HL-60 (cell line): ENCODE measurements at regions not wholly inside any gene's neighbourhood (a gene's known extent, or its start where the extent isn't known, plus 50 kb on each side); places are given as distances from the start of the nearest gene placed in this dataset.

ENCODE experiments used
- DNase-seq, 2 experiments: peaks; one replicate each; pipeline ENCODE4 v3.0.0-alpha.2; 2010 to 2020; ENCODE audit warnings: low read depth in 1 of 2, low spot score in 1 of 2
- H3K27ac ChIP-seq: fragments of 250-450 bp; sonication (Bioruptor Pico); replicated peaks from 2 replicates; pipeline ENCODE4 v1.5.1; 2020; ENCODE audit warnings: mild to moderate bottlenecking, moderate library complexity
- H3K27me3 ChIP-seq: fragments of 250-450 bp; sonication (Bioruptor Pico); 2 replicates; pipeline ENCODE4 v1.5.1; 2021; ENCODE audit warnings: mild to moderate bottlenecking, moderate library complexity; ENCODE audit not compliant: insufficient read depth, poor library complexity, severe bottlenecking
- H3K4me3 ChIP-seq: replicated peaks from 2 replicates; pipeline ENCODE4 v1.5.1; 2011; ENCODE audit warnings: mild to moderate bottlenecking, control low read depth, low read length; ENCODE audit not compliant: insufficient read depth
- GABPA ChIP-seq: IDR thresholded peaks from 2 replicates; pipeline ENCODE4 v1.6.1; 2012; ENCODE audit warnings: low read depth
- POLR2AphosphoS5 ChIP-seq: IDR thresholded peaks from 2 replicates; pipeline ENCODE4 v1.6.1; 2012; ENCODE audit warnings: low read depth
- SPI1 ChIP-seq: IDR thresholded peaks from 2 replicates; pipeline ENCODE4 v1.6.1; 2012; ENCODE audit warnings: low read depth, mild to moderate bottlenecking, borderline replicate concordance
- TF ChIP-seq, protein P1 (sequence below): IDR thresholded peaks from 2 replicates; pipeline ENCODE4 v1.6.1; 2012; ENCODE audit warnings: low read depth; ENCODE audit not compliant: insufficient replicate concordance
- TF ChIP-seq, protein P2 (sequence below): IDR thresholded peaks from one replicate; pipeline ENCODE4 v1.5.1; 2011; ENCODE audit warnings: low read length, control low read depth, inconsistent platforms; ENCODE audit not compliant: insufficient read depth

DNA sequence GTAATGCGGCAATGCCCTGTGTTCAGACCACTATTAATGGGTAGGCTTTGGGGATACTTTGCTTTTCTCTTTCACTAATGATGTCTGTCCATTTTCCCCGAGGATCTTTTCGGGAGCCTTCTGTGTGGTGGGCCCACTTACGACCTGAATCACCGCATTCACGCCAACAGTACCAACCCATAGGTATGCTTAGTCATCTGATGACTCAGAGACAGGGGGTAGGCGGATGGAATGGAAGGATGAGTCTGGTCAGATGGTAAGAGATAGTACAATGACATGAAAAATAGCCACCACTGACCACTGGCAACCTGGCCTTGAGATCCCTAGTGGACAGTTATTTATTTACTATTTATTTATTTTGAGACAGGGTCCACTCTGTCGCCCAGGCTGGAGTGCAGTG is 76.0 kb upstream of the DHRSX start:
- peaks cover 3% of the 10 kb centered on the region for H3K27me3 ChIP-seq
- no peak overlapping the region for H3K27ac ChIP-seq
- DNase-seq = no peak
- no peak overlapping the region for H3K4me3 ChIP-seq
- TF ChIP-seq SPI1 (no peak), POLR2AphosphoS5 (no peak), GABPA (no peak)
- TF ChIP-seq, protein P1, sequence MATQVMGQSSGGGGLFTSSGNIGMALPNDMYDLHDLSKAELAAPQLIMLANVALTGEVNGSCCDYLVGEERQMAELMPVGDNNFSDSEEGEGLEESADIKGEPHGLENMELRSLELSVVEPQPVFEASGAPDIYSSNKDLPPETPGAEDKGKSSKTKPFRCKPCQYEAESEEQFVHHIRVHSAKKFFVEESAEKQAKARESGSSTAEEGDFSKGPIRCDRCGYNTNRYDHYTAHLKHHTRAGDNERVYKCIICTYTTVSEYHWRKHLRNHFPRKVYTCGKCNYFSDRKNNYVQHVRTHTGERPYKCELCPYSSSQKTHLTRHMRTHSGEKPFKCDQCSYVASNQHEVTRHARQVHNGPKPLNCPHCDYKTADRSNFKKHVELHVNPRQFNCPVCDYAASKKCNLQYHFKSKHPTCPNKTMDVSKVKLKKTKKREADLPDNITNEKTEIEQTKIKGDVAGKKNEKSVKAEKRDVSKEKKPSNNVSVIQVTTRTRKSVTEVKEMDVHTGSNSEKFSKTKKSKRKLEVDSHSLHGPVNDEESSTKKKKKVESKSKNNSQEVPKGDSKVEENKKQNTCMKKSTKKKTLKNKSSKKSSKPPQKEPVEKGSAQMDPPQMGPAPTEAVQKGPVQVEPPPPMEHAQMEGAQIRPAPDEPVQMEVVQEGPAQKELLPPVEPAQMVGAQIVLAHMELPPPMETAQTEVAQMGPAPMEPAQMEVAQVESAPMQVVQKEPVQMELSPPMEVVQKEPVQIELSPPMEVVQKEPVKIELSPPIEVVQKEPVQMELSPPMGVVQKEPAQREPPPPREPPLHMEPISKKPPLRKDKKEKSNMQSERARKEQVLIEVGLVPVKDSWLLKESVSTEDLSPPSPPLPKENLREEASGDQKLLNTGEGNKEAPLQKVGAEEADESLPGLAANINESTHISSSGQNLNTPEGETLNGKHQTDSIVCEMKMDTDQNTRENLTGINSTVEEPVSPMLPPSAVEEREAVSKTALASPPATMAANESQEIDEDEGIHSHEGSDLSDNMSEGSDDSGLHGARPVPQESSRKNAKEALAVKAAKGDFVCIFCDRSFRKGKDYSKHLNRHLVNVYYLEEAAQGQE = no peak
- TF ChIP-seq, protein P2, sequence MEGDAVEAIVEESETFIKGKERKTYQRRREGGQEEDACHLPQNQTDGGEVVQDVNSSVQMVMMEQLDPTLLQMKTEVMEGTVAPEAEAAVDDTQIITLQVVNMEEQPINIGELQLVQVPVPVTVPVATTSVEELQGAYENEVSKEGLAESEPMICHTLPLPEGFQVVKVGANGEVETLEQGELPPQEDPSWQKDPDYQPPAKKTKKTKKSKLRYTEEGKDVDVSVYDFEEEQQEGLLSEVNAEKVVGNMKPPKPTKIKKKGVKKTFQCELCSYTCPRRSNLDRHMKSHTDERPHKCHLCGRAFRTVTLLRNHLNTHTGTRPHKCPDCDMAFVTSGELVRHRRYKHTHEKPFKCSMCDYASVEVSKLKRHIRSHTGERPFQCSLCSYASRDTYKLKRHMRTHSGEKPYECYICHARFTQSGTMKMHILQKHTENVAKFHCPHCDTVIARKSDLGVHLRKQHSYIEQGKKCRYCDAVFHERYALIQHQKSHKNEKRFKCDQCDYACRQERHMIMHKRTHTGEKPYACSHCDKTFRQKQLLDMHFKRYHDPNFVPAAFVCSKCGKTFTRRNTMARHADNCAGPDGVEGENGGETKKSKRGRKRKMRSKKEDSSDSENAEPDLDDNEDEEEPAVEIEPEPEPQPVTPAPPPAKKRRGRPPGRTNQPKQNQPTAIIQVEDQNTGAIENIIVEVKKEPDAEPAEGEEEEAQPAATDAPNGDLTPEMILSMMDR = no peak

DNA sequence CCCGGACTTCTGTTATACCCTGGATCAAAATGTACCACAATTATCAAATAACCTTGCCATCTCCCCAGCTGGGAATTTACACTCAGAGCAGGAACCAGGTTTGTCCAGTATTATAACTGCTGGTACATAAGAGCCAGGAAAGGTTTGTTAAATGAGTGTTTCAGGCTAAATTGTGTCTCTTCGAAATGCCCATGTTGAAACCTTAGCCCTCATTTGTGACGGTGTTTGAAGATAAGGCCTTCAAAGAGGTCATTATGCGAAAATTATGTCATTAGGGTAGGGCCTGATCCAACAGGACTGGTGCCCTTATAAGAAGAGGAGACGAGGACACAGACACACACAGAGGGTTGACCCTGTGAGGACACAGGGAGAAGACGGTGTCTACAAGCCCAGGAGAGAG is 73.5 kb upstream of the DHRSX start:
- Histone ChIP-seq H3K27me3 (no peaks in the 10 kb centered on the region), H3K27ac (no peak overlapping the region), H3K4me3 (no peak overlapping the region)
- TF ChIP-seq POLR2AphosphoS5 (no peak), GABPA (no peak), SPI1 (no peak)
- TF ChIP-seq, protein P1 = no peak
- TF ChIP-seq, protein P2 = no peak
- no peak for DNase-seq

DNA sequence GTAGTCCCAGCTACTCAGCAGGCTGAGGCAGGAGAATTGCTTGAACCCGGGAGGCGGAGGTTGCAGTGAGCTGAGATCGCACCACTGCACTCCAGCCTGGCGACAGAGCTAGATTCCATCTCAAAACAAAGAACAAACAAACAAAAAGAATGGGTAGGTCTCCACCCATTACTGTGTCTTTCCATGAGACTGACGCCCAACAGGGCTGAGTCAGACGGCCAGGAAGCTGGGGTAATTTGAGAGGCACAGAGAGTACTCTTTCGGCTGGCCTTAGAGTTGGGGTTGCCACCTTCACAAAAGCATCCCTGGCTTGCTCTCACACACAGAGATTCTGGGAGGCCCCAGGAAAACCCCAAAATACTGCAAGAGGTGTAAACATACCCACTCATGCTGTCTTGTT is 72.0 kb upstream of the DHRSX start:
- no peak for DNase-seq
- H3K27me3 ChIP-seq = no peaks in the 10 kb centered on the region
- H3K27ac ChIP-seq = no peak overlapping the region
- no peak overlapping the region for H3K4me3 ChIP-seq
- no peak for TF ChIP-seq GABPA
- TF ChIP-seq, protein P2 = no peak
- TF ChIP-seq, protein P1 = no peak
- no peak for TF ChIP-seq POLR2AphosphoS5
- no peak for TF ChIP-seq SPI1
